ENCODE measurements at regions not wholly inside any gene's neighbourhood (a gene's known extent, or its start where the extent isn't known, plus 50 kb on each side); places are given as distances from the start of the nearest gene placed in this dataset.
A peak's percentile ranks its signal among the peaks of the same experiment; 100 is the strongest.
"Not testable (repeated sequence)": the region's sequence is repeated elsewhere in the genome, so short reads cannot be mapped to it uniquely, and the experiment has no call there.

DNA sequence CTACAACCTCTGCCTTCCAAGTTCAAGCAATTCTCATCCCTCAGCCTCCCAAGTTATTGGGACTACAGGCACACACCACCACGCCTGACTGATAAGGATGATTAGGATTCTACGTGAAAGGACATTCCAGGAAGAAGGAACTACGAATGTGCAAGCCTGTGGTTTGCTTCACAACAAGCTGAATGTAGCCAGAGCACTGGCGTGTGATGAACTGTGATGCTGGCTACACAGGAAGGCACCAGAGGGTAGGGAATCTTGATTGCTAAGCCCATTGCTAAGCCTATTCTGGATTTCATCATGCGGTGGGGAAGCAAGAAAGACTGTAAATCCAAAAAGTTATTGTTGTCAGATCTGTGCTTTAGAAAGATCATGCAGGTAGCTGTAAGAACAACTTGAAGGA, 72.3 kb upstream of the SRRM3 start:
- Histone ChIP-seq H3K27ac (ENCODE audit: low read depth in 1 of 2, low read length in 2 of 2) (no peak overlapping the region), H3K4me3 (ENCODE audit: low read length) (no peak overlapping the region), H3K9me3 (ENCODE audit: control insufficient read depth in 1 of 2, insufficient read depth in 1 of 2, low read length in 2 of 2) (no peaks in the 10 kb centered on the region), H3K36me3 (ENCODE audit: insufficient read depth, low read length) (no peaks in the 10 kb centered on the region), H3K27me3 (ENCODE audit: control insufficient read depth in 1 of 2, insufficient read depth in 2 of 2, low read length in 2 of 2) (no peaks in the 10 kb centered on the region), H3K4me1 (ENCODE audit: insufficient read depth, low read length) (peaks cover 2% of the 10 kb centered on the region)
- H3K27ac Mint-ChIP-seq = no peak overlapping the region
- ATAC-seq (ENCODE audit: poor library complexity) (no peak), DNase-seq (no peak)
- no peaks in the 10 kb centered on the region for H3K9me3 Mint-ChIP-seq
- no peaks in the 10 kb centered on the region for H3K27me3 Mint-ChIP-seq
- POLR2A ChIA-PET = no interaction called here
- intact Hi-C loops (cut with DNase I, micrococcal nuclease) = no loop called here
- TF ChIP-seq, protein P1, sequence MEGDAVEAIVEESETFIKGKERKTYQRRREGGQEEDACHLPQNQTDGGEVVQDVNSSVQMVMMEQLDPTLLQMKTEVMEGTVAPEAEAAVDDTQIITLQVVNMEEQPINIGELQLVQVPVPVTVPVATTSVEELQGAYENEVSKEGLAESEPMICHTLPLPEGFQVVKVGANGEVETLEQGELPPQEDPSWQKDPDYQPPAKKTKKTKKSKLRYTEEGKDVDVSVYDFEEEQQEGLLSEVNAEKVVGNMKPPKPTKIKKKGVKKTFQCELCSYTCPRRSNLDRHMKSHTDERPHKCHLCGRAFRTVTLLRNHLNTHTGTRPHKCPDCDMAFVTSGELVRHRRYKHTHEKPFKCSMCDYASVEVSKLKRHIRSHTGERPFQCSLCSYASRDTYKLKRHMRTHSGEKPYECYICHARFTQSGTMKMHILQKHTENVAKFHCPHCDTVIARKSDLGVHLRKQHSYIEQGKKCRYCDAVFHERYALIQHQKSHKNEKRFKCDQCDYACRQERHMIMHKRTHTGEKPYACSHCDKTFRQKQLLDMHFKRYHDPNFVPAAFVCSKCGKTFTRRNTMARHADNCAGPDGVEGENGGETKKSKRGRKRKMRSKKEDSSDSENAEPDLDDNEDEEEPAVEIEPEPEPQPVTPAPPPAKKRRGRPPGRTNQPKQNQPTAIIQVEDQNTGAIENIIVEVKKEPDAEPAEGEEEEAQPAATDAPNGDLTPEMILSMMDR (IDR thresholded peaks at IDR 0.05) = no peak
- H3K4me1 Mint-ChIP-seq (ENCODE audit: low read depth) = peaks cover 34% of the 10 kb centered on the region
- H3K36me3 Mint-ChIP-seq (ENCODE audit: low read depth) = no peaks in the 10 kb centered on the region
- no peak overlapping the region for H3K4me3 Mint-ChIP-seq
- CTCF ChIA-PET = no interaction called here

DNA sequence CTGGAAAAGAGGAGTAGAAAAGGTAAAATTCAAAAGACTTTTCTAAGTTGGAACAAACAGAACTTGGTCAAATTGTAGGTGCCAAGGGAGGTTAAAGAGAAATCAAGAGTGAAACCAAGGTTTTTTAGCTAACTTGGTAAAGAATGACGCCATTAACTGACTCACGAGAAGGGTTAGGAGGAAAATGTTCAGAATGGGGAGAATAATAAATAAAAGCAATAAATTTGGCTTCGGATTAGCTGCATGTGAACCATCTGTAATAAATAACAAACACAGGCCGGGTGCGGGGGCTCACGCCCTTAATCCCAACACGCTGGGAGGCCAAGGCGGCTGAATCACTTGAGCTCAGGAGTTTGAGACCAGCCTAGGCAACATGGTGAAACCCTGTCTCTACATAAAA, 71.9 kb upstream of the SRRM3 start:
- Mint-ChIP-seq H3K4me3 (no peak overlapping the region), H3K4me1 (ENCODE audit: low read depth) (peaks cover 34% of the 10 kb centered on the region), H3K27me3 (no peaks in the 10 kb centered on the region), H3K9me3 (no peaks in the 10 kb centered on the region), H3K36me3 (ENCODE audit: low read depth) (no peaks in the 10 kb centered on the region), H3K27ac (no peak overlapping the region)
- Histone ChIP-seq H3K9me3 (ENCODE audit: control insufficient read depth in 1 of 2, insufficient read depth in 1 of 2, low read length in 2 of 2) (no peaks in the 10 kb centered on the region), H3K4me1 (ENCODE audit: insufficient read depth, low read length) (peaks cover 2% of the 10 kb centered on the region), H3K27me3 (ENCODE audit: control insufficient read depth in 1 of 2, insufficient read depth in 2 of 2, low read length in 2 of 2) (no peaks in the 10 kb centered on the region), H3K4me3 (ENCODE audit: low read length) (no peak overlapping the region), H3K36me3 (ENCODE audit: insufficient read depth, low read length) (no peaks in the 10 kb centered on the region), H3K27ac (ENCODE audit: low read depth in 1 of 2, low read length in 2 of 2) (no peak overlapping the region)
- DNase-seq (no peak), ATAC-seq (ENCODE audit: poor library complexity) (no peak)
- POLR2A ChIA-PET = no interaction called here
- TF ChIP-seq, protein P1 (IDR thresholded peaks at IDR 0.05) = no peak
- CTCF ChIA-PET = no interaction called here
- intact Hi-C loops (cut with DNase I, micrococcal nuclease) = loop anchor here in 1 of 2 experiments (5.0 kb wide), 1 partner anchor 263 kb away; no protein-coding TSS in a partner anchor

GRCh38 chr7:76130661-76131060, 71.0 kb upstream of the SRRM3 start:
- H3K36me3 Mint-ChIP-seq (ENCODE audit: low read depth); H3K4me1 ChIP-seq (ENCODE audit: insufficient read depth, low read length); H3K27me3 ChIP-seq (ENCODE audit: control insufficient read depth in 1 of 2, insufficient read depth in 2 of 2, low read length in 2 of 2); H3K4me3 ChIP-seq (ENCODE audit: low read length); H3K9me3 ChIP-seq (ENCODE audit: control insufficient read depth in 1 of 2, insufficient read depth in 1 of 2, low read length in 2 of 2); H3K27ac ChIP-seq (ENCODE audit: low read depth in 1 of 2, low read length in 2 of 2); H3K27me3 Mint-ChIP-seq; H3K9me3 Mint-ChIP-seq; POLR2A ChIA-PET; H3K36me3 ChIP-seq (ENCODE audit: insufficient read depth, low read length): not testable (repeated sequence)
- DNase-seq (peak in 4 of 14 experiments; percentile 11 to 34 (median 20)), ATAC-seq (ENCODE audit: poor library complexity) (peak; percentile 49)
- intact Hi-C loops (cut with DNase I, micrococcal nuclease) = loop anchor here in 1 of 2 experiments (5.0 kb wide), 1 partner anchor 263 kb away; no protein-coding TSS in a partner anchor
- TF ChIP-seq, protein P1 (IDR thresholded peaks at IDR 0.05) = peak; percentile 34
- Mint-ChIP-seq H3K4me3 (peak overlapping the region; percentile 35), H3K27ac (peak overlapping the region; percentile 69), H3K4me1 (ENCODE audit: low read depth) (peaks cover 34% of the 10 kb centered on the region)
- CTCF ChIA-PET = interaction anchor here (0.5 kb wide), 1 partner anchor 21 kb away, joined by 4 read pairs; no protein-coding TSS in a partner anchor

- POLR2A ChIA-PET; ATAC-seq (ENCODE audit: poor library complexity); H3K4me1 ChIP-seq (ENCODE audit: insufficient read depth, low read length); H3K4me3 Mint-ChIP-seq; H3K36me3 ChIP-seq (ENCODE audit: insufficient read depth, low read length); CTCF ChIA-PET; H3K9me3 Mint-ChIP-seq; H3K27ac ChIP-seq (ENCODE audit: low read depth in 1 of 2, low read length in 2 of 2); H3K27me3 ChIP-seq (ENCODE audit: control insufficient read depth in 1 of 2, insufficient read depth in 2 of 2, low read length in 2 of 2); H3K36me3 Mint-ChIP-seq (ENCODE audit: low read depth); H3K27me3 Mint-ChIP-seq; H3K9me3 ChIP-seq (ENCODE audit: control insufficient read depth in 1 of 2, insufficient read depth in 1 of 2, low read length in 2 of 2); H3K4me3 ChIP-seq (ENCODE audit: low read length): not testable (repeated sequence)
- Mint-ChIP-seq H3K27ac (peak overlapping the region; percentile 90), H3K4me1 (ENCODE audit: low read depth) (peaks cover 39% of the 10 kb centered on the region)
- DNase-seq = peak in 2 of 14 experiments; percentile 4 to 9
- intact Hi-C loops (cut with DNase I, micrococcal nuclease) = loop anchor here in 1 of 2 experiments (5.0 kb wide), 1 partner anchor 265 kb away; no protein-coding TSS in a partner anchor
Measured at GRCh38 chr7:76131887-76132286, 69.8 kb upstream of the SRRM3 start.
